ENCODE measurements at regions not wholly inside any gene's neighbourhood (a gene's known extent, or its start where the extent isn't known, plus 50 kb on each side); places are given as distances from the start of the nearest gene placed in this dataset.

DNA sequence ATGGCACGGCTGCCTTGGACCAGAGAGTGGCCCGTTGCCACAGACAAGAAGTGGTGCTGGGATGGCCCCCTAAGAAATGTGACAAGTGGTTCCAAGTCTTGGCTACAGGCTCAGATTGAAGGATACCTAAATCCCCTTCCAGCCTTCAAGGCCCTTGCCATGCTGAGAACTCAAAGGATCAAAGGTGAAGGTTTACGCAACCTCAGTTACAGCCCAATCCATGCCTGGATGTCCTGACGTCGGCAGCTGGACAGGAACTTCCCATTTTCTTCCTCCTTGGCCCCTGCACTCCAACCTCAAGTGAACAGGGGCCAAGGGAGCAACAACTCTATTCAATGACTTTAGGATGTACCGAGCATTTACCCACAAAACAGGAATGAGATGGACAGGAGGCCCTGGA is 95.4 kb downstream of the DHCR7 start:
- H3K4me3 ChIP-seq (ENCODE audit: low read length) = no peak overlapping the region
- H3K9me3 ChIP-seq (ENCODE audit: control insufficient read depth, insufficient read depth, low read length) = no peaks in the 10 kb centered on the region
- H3K9me3 Mint-ChIP-seq = no peaks in the 10 kb centered on the region
- DNase-seq (no peak), ATAC-seq (no peak)
- TF ChIP-seq, protein P1, sequence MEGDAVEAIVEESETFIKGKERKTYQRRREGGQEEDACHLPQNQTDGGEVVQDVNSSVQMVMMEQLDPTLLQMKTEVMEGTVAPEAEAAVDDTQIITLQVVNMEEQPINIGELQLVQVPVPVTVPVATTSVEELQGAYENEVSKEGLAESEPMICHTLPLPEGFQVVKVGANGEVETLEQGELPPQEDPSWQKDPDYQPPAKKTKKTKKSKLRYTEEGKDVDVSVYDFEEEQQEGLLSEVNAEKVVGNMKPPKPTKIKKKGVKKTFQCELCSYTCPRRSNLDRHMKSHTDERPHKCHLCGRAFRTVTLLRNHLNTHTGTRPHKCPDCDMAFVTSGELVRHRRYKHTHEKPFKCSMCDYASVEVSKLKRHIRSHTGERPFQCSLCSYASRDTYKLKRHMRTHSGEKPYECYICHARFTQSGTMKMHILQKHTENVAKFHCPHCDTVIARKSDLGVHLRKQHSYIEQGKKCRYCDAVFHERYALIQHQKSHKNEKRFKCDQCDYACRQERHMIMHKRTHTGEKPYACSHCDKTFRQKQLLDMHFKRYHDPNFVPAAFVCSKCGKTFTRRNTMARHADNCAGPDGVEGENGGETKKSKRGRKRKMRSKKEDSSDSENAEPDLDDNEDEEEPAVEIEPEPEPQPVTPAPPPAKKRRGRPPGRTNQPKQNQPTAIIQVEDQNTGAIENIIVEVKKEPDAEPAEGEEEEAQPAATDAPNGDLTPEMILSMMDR (IDR thresholded peaks at IDR 0.05) = no peak
- 65% methylated on average over 6 of the region's 6 CpGs for WGBS (ENCODE audit: insufficient coverage)
- intact Hi-C loops (cut with micrococcal nuclease) = no loop called here
- no peaks in the 10 kb centered on the region for H3K27me3 ChIP-seq (ENCODE audit: control insufficient read depth, insufficient read depth, low read length)
- no peaks in the 10 kb centered on the region for H3K4me1 ChIP-seq (ENCODE audit: control insufficient read depth, insufficient read depth, low read length)
- peaks cover 8 to 14% of the 10 kb centered on the region in 2 donors for H3K27me3 Mint-ChIP-seq (ENCODE audit: low read depth in 2 of 2)
- H3K27ac ChIP-seq (ENCODE audit: low read length) = no peak overlapping the region
- no peaks in the 10 kb centered on the region for H3K36me3 Mint-ChIP-seq
- H3K27ac Mint-ChIP-seq = no peak overlapping the region
- no peaks in the 10 kb centered on the region for H3K4me1 Mint-ChIP-seq
- no peak overlapping the region for H3K4me3 Mint-ChIP-seq
- H3K36me3 ChIP-seq (ENCODE audit: control insufficient read depth, insufficient read depth, low read length) = no peaks in the 10 kb centered on the region

DNA sequence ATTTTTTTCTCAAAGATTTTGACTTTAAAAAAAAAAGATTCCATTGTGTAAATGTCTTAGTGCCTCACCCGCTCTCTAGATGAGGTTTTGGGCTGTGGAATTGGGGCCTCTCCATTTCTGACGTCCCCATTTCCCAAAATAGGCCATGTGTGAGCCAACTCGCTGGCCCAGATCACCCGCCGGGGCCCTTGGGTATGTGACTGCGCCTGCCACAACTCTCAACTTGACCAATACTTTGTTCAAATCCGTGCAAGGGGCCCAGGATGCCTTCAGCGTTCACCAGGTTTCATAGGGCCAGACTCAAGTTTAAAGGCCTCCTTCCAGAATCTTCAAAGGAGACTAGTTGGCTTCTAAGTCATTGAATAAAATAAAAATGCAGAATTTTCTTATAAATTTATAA is 96.0 kb downstream of the DHCR7 start:
- H3K9me3 Mint-ChIP-seq = no peaks in the 10 kb centered on the region
- no peak overlapping the region for H3K27ac ChIP-seq (ENCODE audit: low read length)
- DNase-seq (no peak), ATAC-seq (no peak)
- H3K36me3 Mint-ChIP-seq = no peaks in the 10 kb centered on the region
- no peak overlapping the region for H3K4me3 ChIP-seq (ENCODE audit: low read length)
- 80% methylated on average over 8 of the region's 8 CpGs for WGBS (ENCODE audit: insufficient coverage)
- H3K27me3 Mint-ChIP-seq (ENCODE audit: low read depth in 2 of 2) = peaks cover 10 to 14% of the 10 kb centered on the region in 2 donors
- TF ChIP-seq, protein P1 (IDR thresholded peaks at IDR 0.05) = no peak
- H3K36me3 ChIP-seq (ENCODE audit: control insufficient read depth, insufficient read depth, low read length) = no peaks in the 10 kb centered on the region
- intact Hi-C loops (cut with micrococcal nuclease) = no loop called here
- H3K9me3 ChIP-seq (ENCODE audit: control insufficient read depth, insufficient read depth, low read length) = no peaks in the 10 kb centered on the region
- H3K27ac Mint-ChIP-seq = no peak overlapping the region
- no peak overlapping the region for H3K4me3 Mint-ChIP-seq
- no peaks in the 10 kb centered on the region for H3K4me1 Mint-ChIP-seq
- H3K4me1 ChIP-seq (ENCODE audit: control insufficient read depth, insufficient read depth, low read length) = no peaks in the 10 kb centered on the region
- H3K27me3 ChIP-seq (ENCODE audit: control insufficient read depth, insufficient read depth, low read length) = no peaks in the 10 kb centered on the region

DNA sequence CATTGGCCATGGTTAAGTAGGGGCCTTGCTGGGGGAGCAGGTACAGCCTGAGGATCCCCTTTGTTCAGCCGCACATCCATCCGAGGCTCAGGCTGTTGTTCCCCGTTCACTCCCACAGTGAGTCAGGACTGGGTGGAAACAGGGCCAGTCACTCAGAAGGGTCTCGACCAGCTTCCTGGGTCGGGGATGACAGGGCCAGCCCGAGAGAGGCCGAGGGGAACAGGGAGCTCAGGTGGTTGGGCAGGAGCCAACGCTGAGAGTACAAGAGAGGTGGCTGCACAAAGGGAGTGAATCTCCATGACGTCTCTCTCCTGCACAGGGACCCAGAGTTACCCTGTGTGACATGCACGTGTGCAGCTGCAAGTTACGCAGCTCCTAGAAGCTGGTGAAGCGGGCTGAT is 97.2 kb upstream of the SHANK2 start:
- Mint-ChIP-seq H3K36me3 (no peaks in the 10 kb centered on the region), H3K4me3 (no peak overlapping the region), H3K27ac (no peak overlapping the region), H3K27me3 (ENCODE audit: low read depth in 2 of 2) (peaks cover 13 to 14% of the 10 kb centered on the region in 2 donors), H3K9me3 (no peaks in the 10 kb centered on the region), H3K4me1 (no peaks in the 10 kb centered on the region)
- Histone ChIP-seq H3K4me3 (ENCODE audit: low read length) (no peak overlapping the region), H3K27ac (ENCODE audit: low read length) (no peak overlapping the region), H3K27me3 (ENCODE audit: control insufficient read depth, insufficient read depth, low read length) (no peaks in the 10 kb centered on the region), H3K36me3 (ENCODE audit: control insufficient read depth, insufficient read depth, low read length) (no peaks in the 10 kb centered on the region), H3K4me1 (ENCODE audit: control insufficient read depth, insufficient read depth, low read length) (no peaks in the 10 kb centered on the region), H3K9me3 (ENCODE audit: control insufficient read depth, insufficient read depth, low read length) (no peaks in the 10 kb centered on the region)
- no peak for ATAC-seq
- DNase-seq = no peak
- TF ChIP-seq, protein P1 (IDR thresholded peaks at IDR 0.05) = no peak
- 71% methylated on average over 12 of the region's 12 CpGs for WGBS (ENCODE audit: insufficient coverage)
- intact Hi-C loops (cut with micrococcal nuclease) = no loop called here

DNA sequence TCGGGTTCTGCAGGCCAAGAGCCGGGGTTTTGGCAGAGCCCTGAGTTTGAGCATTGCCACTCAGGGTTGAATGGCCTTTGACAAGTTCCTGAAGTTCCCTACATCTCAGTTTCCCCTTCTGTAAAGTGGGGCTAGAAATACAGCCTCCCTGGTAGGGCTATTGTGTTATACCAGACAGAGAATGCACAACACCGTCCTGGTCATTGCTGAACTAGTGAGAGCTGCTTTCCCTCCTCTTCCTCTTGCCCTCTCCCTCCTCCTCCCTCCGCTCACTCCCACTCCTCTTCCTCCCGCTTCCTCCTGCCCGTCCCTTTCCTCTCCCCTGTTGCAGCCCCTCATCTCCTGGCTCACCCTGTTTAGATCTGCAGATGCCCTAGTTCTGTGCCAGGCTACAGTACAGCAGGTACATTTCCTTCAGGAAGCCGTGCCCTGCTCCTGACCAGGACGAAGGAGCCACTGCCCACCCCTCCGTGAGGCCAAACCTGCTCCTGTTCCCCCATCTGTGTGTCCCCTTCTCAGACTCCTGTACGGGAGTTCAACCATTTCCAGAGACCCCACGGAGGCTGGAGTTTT is 91.5 kb upstream of the SHANK2 start:
- intact Hi-C loops (cut with micrococcal nuclease) = no loop called here
- H3K4me1 ChIP-seq (ENCODE audit: control insufficient read depth, insufficient read depth, low read length) = no peaks in the 10 kb centered on the region
- H3K27me3 Mint-ChIP-seq (ENCODE audit: low read depth in 2 of 2) = peaks cover 18 to 20% of the 10 kb centered on the region in 2 donors

More for the DNA sequence above, 91.5 kb upstream of the SHANK2 start:
- Mint-ChIP-seq H3K9me3 (no peaks in the 10 kb centered on the region), H3K4me1 (no peaks in the 10 kb centered on the region), H3K4me3 (no peak overlapping the region), H3K27ac (no peak overlapping the region), H3K36me3 (no peaks in the 10 kb centered on the region)
- TF ChIP-seq, protein P1 (IDR thresholded peaks at IDR 0.05) = no peak
- Histone ChIP-seq H3K9me3 (ENCODE audit: control insufficient read depth, insufficient read depth, low read length) (no peaks in the 10 kb centered on the region), H3K27ac (ENCODE audit: low read length) (no peak overlapping the region), H3K27me3 (ENCODE audit: control insufficient read depth, insufficient read depth, low read length) (no peaks in the 10 kb centered on the region), H3K36me3 (ENCODE audit: control insufficient read depth, insufficient read depth, low read length) (no peaks in the 10 kb centered on the region), H3K4me3 (ENCODE audit: low read length) (no peak overlapping the region)
- DNase-seq (no peak), ATAC-seq (no peak)
- 74% methylated on average over 11 of the region's 11 CpGs for WGBS (ENCODE audit: insufficient coverage)

All from natural killer cell (primary cell).